IPS-NIHi7 (cell line): ENCODE measurements at regions not wholly inside any gene's neighbourhood (a gene's known extent, or its start where the extent isn't known, plus 50 kb on each side); places are given as distances from the start of the nearest gene placed in this dataset.
"Not testable (repeated sequence)": the region's sequence is repeated elsewhere in the genome, so short reads cannot be mapped to it uniquely, and the experiment has no call there.

ENCODE experiments used
- DNase-seq: peaks from one replicate; pipeline ENCODE4 v3.0.0; 2012; ENCODE audit warnings: mixed read lengths; ENCODE audit errors: extremely low spot score

DNA sequence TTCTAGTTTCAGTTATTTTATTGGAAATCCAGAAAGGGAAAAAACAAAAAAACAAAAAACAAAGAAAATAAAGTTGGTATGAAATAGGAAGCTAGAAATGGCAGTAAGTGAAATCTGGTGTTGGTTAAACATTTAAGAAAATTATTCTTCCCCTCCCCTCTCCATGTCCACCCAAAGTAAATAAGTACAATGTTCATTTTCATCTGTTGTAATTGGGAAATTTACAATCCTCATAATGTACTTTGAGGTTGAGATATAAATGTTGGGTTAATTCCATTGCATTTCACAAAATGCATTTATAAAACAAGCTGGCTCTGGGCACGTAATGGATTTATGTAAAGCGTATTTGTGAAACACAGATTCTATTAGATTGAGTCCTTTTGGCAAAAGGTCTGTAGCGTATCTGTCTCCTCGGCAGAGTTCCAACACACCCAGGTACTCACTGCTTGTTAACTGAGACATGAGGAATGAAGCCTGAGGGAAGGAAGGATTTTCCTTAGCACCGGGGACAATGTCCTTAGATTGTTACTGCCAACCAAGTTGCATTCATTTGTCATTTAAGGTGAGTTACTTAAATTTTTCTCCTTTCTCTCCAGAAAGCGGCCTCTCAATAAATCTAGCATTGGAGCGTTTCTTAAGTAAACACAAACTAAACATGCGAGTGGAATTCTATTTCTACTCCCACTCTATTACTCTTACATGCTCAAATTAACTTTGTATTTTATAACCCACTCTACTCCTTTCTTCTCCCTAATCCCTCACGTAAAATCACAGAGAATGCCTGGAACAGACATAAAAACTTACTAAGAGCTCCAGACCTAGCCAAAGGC lies 912.3 kb upstream of the WWC1 start:
- no peak for DNase-seq

DNA sequence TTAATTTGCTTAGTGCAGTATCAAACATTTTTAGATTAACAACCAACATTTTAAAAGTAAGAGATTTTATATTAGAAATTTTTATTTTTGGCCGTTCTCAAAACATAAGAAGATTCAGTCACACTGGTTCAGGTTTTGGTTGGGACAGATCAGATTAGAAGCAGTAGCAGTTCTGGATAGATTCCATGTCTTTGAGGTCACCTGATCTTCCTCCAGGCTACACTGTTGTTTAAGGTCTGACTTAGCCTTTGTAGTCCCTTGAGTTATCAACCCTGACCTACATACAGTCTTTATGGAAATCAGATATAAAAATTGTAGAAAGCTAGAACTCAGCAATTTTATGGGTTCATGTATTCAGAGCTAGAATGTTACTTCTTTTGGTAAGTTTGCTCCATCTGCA lies 910.0 kb upstream of the WWC1 start:
- DNase-seq = no peak

DNA sequence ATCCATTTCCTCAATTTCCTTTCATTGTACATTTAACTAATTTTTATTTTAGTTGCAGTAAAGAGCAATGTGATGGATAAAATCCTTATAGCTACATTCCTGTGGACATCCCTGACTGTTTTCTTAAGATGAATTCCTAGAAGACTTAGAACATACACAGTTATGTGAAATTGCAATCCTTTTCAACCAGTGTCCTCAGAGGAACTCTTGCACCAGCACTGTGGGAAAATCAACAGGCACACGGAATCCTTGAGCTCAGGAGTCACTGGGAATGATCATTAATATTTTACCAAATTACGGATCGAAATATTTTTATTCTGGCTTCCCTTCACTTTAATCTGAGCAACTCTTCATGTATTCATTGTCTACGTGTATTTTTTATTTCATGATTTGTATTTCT lies 901.9 kb upstream of the WWC1 start:
- DNase-seq = no peak

DNA sequence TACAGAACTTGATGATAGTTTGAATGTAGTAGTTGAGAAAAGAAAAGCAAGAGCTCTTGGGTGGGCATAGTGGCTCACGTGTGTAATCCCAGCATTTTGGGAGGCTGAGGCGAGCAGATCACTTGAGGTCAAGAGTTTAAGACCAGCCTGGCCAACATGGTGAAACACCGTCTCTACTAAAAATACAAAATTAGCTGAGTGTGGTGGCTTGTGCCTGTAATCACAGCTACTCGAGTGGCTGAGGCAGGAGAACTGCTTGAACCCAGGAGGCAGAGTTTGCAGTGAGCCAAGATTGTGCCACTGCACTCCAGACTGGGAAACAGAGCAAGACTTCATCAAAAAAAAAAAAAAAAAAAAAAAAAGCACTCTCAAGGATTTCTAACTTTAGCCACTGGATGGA lies 900.2 kb upstream of the WWC1 start:
- not testable (repeated sequence) for DNase-seq

DNA sequence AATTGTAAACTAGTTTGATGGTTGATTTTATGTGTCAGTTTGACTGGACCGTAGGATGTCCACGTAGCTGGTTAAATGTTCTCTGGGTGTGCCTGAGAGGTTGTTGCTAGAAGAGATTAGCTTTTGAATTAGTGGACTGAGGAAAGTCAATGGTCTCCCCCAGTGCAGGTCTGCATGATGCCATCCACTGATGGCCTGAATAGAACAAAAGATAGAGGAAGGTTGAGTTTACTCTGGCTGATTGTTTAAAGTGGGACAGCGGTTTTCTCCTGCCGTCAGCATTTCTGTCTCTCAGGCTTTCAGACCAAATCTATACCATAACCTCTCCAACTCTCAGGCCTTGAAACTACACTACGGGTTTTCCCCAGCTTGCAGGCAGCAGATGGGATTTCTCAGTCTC lies 899.2 kb upstream of the WWC1 start:
- no peak for DNase-seq

DNA sequence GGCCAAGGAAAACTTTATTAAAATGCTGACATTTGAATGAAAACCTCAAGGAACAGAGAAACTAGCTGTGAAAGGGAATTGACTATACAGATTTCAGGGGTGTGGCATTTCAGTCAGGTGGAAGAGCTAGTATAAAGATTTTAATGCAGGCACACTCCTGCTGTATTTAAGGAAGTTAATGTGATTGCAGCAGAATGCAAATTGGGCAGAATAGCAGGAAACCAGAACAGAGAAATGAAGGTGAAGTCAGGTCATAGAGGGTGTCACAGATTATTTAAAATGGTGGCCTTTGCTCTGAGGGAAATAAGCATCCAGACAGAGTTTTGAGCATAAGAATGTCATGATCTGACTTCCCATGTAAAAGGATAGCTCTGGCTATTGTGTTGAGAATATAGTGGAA lies 898.1 kb upstream of the WWC1 start:
- no peak for DNase-seq

DNA sequence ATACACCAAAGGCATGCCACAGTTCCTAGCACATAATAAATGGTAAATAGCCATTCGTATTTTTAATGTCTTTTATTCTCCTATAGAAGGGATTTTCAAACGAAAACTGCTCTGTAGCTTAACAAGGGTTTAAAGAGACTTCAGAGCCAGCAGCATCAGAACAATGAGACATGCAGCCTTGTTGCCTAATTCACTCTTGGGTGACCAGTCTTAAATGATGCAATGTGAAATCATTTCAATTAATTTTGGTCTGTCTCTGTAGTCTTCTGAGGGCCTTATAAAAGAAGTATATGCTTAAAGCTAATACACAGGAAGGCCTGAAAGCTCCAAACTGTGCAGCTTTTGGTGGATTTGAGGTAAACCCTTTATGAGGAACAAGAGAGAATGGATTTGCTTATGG lies 888.8 kb upstream of the WWC1 start:
- DNase-seq = no peak

DNA sequence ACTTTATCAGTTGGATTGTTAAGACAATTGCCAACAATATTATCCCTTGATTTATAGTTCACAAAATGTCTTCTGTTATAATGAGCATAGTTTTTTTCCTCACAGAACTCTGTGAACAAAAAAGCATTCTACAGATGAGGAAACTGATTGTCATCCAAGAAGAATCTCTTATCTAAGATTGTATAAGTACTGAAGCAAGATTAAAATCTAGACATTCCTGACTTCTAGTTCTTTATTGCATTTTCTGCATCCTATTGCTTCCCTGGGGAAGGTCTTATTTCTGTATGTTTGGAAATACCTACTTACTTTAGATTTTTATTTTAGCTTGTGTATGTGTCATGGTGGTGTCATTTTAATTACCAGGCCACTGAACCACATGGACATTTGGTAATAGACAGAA lies 884.9 kb upstream of the WWC1 start:
- no peak for DNase-seq

DNA sequence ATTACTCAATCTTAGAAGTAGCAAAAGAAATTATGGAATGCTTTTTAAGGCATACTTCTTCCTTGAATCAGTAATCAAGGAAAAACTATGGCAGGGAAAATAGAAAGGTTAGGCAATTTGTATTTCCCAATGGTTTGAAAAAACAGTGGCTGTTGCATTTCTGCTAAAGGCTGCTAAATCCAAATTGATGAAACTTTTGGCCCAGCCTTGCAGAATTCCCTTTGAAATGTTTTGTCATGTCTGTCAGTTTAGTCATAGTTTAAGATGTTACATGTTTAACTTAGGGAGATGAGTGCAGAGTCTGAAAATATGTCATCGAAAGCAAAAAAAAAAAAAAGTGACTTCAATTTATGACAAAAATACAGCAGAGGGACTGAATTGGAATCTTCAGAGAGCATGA lies 878.9 kb upstream of the WWC1 start:
- DNase-seq = no peak

DNA sequence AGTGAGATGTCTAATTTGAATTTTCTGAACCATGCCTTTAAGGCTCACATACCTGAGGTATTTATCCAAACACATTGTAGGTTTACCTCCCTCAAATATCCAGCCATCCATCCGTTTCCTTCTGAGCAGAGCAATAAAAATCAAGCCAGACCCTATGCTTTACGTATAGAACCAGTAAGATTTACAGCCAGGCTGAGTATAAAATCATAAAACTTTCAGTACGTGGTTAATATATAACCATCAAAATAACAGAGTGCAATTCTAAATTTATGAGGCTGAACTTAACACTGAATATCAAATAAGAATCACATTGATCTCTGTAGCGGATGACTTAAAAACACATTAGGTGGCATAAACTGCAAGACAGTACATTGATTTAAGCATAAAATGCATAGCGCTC lies 877.9 kb upstream of the WWC1 start:
- DNase-seq = no peak

DNA sequence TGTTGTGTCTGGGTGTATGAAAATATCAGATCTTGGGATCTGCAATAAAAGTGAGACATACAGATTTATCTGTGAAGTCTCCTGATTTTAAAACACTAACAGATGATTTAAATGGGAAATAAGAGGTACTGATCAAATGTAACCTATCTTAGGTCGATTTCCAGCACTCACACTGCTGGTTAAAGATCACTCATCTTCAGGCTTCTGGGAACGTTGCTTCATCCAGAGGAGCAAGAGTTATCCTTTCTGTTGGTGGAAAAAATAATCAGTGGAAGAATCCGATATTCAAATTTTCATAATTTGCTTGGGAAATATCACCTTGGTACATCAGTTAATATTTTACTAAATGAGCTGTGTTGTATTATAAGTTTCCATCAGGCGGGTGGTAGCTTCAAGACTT lies 876.8 kb upstream of the WWC1 start:
- DNase-seq = no peak

DNA sequence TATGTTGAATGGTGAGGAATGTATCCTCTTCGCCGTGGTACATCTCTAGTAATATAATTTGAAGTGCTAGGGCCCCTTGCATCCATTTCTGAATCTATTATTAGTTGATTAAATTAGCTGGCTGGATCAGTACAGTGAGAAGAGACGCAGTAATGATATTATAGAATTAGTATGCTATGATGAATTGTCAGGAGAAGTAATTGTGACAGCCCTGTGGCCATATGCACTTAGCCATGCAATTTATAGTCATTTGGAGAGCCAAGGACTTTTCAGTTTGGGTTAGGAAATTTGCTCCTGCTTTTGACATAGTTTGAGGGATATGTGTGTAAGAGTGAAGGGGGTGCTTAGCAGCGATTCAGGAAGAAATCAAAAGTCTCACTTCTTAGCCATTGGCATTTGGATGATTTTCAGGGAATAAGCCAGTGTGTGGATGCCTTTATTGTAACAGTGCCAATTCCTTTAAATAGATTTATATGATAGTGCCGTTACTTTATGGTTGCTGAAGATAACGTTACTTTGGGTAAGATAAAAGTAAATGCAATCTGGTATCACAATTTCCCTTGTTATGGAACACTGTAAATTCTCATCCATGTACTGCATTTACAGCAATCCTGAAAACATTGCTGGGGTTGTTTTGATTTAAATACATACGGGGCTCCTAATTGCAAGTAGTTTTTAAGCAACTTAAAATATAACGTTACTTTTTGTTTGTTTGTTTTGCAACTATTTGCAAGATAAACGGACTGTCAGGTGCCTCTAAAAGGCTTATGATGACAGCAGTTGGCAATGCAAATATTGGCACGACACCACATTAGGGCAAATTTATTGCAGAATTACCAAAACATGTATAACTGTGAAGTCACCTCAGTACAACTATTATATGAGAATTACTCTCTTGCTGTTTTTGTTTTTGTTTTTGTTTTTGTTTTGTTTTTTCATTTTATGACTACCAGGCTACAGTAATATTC lies 875.4 kb upstream of the WWC1 start:
- DNase-seq = no peak

DNA sequence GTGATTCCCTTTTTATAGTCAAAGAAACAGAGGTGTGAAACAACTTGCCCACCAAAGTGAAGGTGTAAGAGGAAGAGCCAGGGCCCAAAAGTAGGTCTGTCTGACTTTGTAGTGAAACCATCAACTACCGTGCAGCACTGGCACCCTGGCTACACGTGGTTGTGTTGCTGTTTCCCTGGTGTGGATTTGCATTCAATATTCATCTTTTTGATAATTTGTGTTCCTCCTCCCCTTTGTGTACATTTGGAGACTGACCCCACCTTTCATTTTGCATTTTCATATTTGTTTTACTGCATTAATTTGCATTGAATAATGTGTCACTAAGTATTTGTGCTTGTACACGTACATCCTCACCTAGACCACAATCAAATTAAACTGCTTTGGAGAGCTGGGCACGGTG lies 873.8 kb upstream of the WWC1 start:
- no peak for DNase-seq

DNA sequence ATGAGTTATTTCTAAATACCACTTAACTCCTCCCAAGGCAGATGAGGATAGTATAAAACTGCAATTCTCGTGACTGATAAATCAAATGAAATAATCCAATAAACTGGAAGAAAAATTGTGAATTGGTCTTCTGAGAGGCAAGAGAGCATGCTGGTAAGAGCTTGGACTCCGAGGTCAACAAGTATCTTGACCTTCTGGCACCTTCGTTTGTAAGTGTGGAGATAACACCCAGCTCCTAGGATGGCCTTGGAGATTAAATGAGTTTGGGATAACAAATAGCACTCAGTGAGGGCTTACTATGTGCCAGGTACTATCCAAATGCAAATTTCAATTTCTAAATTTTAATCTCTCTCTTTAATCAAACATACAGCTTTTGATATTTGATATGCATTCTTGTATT lies 866.3 kb upstream of the WWC1 start:
- DNase-seq = no peak

DNA sequence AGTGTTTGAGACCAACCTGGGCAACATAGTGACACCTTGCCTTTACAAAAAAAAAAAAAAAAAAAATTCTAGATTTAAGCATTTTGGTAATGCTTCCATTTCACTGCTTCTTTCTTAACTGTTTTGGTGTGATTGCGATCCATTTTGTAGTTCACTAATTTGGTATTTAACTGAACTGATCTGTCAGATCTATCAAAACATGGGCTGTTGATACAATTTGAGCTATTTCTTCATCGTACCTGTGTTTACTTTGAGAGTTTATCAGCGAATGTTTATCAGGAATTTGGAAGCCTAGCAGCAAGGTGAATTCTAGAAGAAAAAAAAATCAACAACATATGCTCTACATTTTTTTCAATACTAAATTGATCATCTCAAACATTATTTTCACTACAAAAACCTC lies 864.9 kb upstream of the WWC1 start:
- no peak for DNase-seq

DNA sequence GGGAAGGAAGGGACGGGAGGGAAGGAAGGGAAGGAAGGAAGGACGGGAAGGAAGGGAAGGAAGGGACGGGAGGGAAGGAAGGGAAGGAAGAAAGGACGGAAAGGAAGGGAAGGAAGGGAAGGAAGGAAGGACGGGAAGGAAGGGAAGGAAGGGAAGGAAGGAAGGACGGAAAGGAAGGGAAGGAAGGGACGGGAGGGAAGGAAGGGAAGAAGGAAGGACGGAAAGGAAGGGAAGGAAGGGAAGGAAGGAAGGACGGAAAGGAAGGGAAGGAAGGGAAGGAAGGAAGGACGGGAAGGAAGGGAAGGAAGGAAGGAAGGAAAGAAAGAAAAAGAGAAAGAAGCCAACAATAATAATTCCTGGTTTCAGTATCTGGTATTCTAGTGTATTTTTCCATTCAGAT lies 863.8 kb upstream of the WWC1 start:
- not testable (repeated sequence) for DNase-seq

DNA sequence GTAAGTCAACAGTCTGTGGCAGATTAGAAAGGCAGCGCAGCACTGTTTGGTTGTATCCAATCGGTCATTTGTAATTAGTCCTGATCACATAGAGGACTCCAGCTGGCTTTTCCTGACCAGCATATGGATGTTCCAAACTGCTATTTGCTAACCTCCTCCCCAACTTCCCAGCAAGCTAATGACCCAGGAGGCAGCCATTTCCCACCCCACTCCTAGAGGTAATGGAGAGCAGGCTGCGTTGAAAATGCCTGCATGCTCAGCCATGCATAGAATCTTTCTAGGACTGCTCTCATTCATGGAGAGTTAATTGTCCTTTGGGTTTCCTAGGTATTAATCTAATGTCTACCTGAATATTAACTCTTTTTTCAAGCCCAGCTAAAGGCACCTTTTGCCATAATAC lies 850.6 kb upstream of the WWC1 start:
- DNase-seq = no peak

DNA sequence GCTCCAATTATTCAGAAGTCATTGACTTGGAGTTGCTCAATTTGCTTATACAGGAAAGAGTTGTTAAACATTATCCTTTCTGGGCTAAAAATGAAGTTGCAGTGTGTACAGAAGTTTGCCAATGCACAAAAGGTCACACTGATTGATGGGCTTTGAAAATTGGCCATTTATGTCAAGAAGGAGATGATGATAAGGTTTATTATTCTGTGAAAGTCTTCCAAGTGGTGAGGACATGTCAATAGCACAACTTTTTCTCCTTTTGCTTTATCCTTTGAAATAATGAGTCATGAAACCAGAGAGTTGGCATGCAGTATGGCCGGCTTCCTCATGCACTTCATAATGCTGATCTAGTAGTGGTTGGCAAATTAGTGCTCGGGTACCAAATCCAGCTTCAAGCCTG lies 848.5 kb upstream of the WWC1 start:
- no peak for DNase-seq

DNA sequence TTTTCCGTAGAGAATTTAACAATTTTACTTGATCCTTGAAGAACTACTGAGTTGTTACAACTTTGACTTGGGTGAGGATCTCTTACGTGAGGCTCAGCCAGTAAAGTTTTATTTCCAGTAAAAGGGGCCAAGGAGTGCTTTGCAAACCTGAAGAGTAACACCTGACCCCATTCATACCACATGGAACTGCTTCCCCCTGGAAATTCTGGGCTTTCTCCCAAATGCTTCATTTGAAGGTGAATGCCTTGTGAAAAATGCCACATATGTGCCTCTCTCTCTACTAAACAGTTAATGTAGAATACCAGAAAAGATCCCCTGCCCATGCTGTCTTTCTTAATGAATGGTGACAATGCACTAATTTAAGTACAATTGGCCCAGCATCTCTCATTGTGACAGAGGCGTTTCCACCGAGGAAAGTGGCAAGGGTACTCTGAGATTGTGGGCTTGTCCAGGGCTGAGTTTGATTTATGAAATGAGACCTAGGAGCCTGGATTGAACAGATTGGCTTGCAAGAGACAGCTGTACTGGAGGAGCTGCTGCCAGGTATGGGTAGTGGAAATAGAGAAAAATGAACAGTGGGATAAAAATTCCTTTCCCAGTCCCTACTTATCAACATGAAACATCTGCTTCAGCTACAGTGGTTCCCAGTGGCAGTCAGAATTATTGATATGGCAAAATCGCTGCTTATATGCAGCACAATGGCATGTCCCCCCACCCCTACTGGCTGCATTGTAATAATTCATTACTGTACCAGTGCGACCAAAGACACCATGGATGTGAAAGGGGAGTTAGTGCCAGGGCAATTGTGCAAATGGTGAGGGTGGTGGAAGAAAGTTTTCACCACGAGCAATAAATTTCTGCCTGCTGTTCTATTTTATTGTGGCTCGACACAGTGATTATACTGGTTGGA lies 843.7 kb upstream of the WWC1 start:
- DNase-seq = no peak

DNA sequence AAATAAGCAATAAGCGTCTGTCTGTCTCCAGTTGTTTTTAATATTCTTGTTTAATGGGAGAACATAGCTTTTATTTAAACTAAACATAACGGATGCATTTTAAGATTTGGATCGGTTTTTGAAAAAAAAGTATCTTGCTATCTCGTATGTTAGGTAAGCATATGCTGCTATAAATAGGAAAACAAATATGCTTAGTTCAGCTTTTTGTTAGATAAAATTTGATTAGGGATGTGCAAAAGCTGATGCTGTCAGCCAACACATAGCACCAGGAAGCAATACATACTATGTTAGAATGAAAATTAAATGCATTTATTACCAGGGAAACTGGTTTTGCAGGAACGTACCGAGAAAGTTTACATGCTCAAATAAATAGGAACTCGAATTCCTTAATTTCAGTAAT lies 843.1 kb upstream of the WWC1 start:
- no peak for DNase-seq

DNA sequence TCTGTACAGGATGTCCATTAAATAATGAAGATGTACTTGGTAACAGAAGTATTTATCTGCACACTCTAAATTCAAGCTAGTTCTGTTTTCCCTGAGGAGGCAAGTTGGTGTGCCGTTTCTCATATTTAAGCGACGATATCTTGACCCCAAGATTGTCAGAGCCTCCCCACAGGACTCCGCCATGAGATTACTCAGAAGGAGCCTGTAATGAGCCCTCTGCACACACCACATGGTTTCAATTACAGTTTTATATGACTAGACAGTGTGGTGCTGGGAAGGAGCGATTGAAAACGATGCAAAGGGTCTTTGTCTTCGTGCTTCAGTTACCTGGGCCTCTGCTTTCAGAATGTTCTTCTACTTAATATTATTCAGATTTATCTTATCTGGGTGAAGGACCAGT lies 840.4 kb upstream of the WWC1 start:
- no peak for DNase-seq

DNA sequence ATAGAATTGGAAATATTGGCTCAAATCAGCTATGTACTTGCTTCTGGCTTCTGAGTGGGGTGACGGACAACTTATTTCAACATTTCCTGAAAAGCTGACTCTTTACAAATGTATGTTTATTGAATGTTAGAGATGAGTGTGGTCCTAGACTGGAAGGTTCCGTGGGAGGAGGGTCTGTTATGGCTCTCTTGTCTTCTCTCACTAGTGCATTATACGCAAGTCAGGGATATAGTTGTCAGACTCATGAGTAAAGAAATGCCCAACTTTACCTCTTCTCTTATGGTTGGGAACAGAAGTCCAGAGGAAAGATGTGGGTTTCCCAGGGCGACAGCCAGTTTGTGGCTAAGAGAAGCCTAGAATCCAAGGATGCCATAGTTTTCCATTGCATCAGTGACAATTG lies 839.3 kb upstream of the WWC1 start:
- no peak for DNase-seq
